DOHH2 (cell line): ENCODE measurements at regions not wholly inside any gene's neighbourhood (a gene's known extent, or its start where the extent isn't known, plus 50 kb on each side); places are given as distances from the start of the nearest gene placed in this dataset.

ENCODE experiments used
- CTCF ChIP-seq: fragments of 200-600 bp; sonication (generic); IDR thresholded peaks from one replicate; pipeline ENCODE4 v1.5.1; 2014; ENCODE audit warnings: antibody characterized with exemption, mild to moderate bottlenecking, low read depth, low read length; ENCODE audit not compliant: poor library complexity, severe bottlenecking
- EZH2phosphoT487 ChIP-seq: fragments of 200-600 bp; sonication (generic); IDR thresholded peaks from 2 replicates; pipeline ENCODE4 v1.6.1; 2017; ENCODE audit warnings: borderline replicate concordance, mild to moderate bottlenecking, antibody characterized with exemption, low read length, moderate library complexity, mixed read lengths

- TF ChIP-seq CTCF = no peak
- TF ChIP-seq EZH2phosphoT487 = no peak
These were observed 247.2 kb upstream of the CSF3R start for GRCh38 chr1:36729716-36730510.
